Spleen (tissue), 11 donors: ENCODE measurements at regions not wholly inside any gene's neighbourhood (a gene's known extent, or its start where the extent isn't known, plus 50 kb on each side); places are given as distances from the start of the nearest gene placed in this dataset.
"Not testable (repeated sequence)": the region's sequence is repeated elsewhere in the genome, so short reads cannot be mapped to it uniquely, and the experiment has no call there.

Experiments used
- DNase-seq: peaks from one replicate; pipeline ENCODE4 v3.0.0-alpha.2; 2020
- H3K27ac ChIP-seq, 8 donors: fragments of 200-600 bp; sonication (generic) in 7 of 8; 1 replicate in 4 of 8; 2 replicates in 4 of 8; pipeline versions ENCODE4 v1.5.0 to v1.8.0; 2016 to 2021; ENCODE audit warnings: inconsistent platforms in 4 of 8, mild to moderate bottlenecking in 4 of 8, moderate library complexity in 1 of 8
- H3K27me3 ChIP-seq, 7 donors: fragments of 200-600 bp; sonication (generic) in 6 of 7; replicated peaks in 1 of 7; 1 replicate in 4 of 7; 2 replicates in 3 of 7; pipeline versions ENCODE4 v1.5.0 to v1.8.0; 2016 to 2021; ENCODE audit warnings: inconsistent platforms in 3 of 7, mild to moderate bottlenecking in 1 of 7
- H3K36me3 ChIP-seq, 6 donors: fragments of 200-600 bp; sonication (generic) in 5 of 6; 1 replicate in 4 of 6; 2 replicates in 2 of 6; pipeline versions ENCODE4 v1.5.0 to v1.8.0; 2016 to 2021; ENCODE audit warnings: inconsistent platforms in 2 of 6
- H3K4me1 ChIP-seq, 6 donors: fragments of 200-600 bp; sonication (generic) in 5 of 6; 1 replicate in 3 of 6; 2 replicates in 3 of 6; pipeline versions ENCODE4 v1.5.0 to v1.8.0; 2016 to 2021; ENCODE audit warnings: inconsistent platforms in 3 of 6
- H3K4me3 ChIP-seq, 8 donors: fragments of 200-600 bp; sonication (generic) in 7 of 8; 1 replicate in 4 of 8; 2 replicates in 4 of 8; pipeline versions ENCODE4 v1.5.0 to v1.8.0; 2016 to 2021; ENCODE audit warnings: inconsistent platforms in 4 of 8, mild to moderate bottlenecking in 4 of 8, moderate library complexity in 2 of 8
- H3K9me3 ChIP-seq, 8 donors: fragments of 200-600 bp; sonication (generic) in 7 of 8; 1 replicate in 4 of 8; 2 replicates in 4 of 8; pipeline versions ENCODE4 v1.5.0 to v1.8.0; 2016 to 2021; ENCODE audit warnings: inconsistent platforms in 4 of 8
- CTCF ChIP-seq, 11 experiments: fragments of 200-600 bp in 7 of 11; fragments of 450-650 bp in 4 of 11; sonication (generic) in 4 of 11; IDR thresholded peaks in 8 of 11; conservative IDR thresholded peaks in 3 of 11; 1 replicate in 7 of 11; 2 replicates in 4 of 11; pipeline versions ENCODE4 v1.4.0 to v1.8.0; 2016 to 2021; ENCODE audit warnings: antibody characterized with exemption in 11 of 11, inconsistent platforms in 4 of 11, mild to moderate bottlenecking in 1 of 11
- POLR2A ChIP-seq, 3 donors: fragments of 450-650 bp; IDR thresholded peaks; one replicate each; pipeline ENCODE4 v1.5.1; 2017; ENCODE audit warnings: antibody characterized with exemption in 3 of 3, mild to moderate bottlenecking in 1 of 3
- POLR2AphosphoS5 ChIP-seq, 3 donors: sonication (generic); formaldehyde crosslinking; IDR thresholded peaks; one replicate each; pipeline ENCODE4 v1.5.1; 2017; ENCODE audit warnings: antibody characterized with exemption in 3 of 3
- WGBS, 5 donors: extraction: QIAGEN DNeasy Blood & Tissue Kit in 3 of 5; methylation state at CpG; one replicate each; pipeline versions ENCODE4 v1.1.5 to v1.1.7; 2013 to 2018; 5-methylcytosine and 5-hydroxymethylcytosine counted together
- intact Hi-C: fragments of 100-400 bp; cut with DNase I; formaldehyde crosslinking; loops from one replicate; pipeline ENCODE4 v1.15.0; 2023; ENCODE audit warnings: low total_unique reads
- donor health status: healthy with polysubstance abuse.
- donor health status: DM: no; HTN: no; CAD: no; lungs with moderate emphysema.
- donor health status: DM: no; HTN: no; CAD: no.
- donor health status: Bipolar disorder and iron deficiency.
- donor health status: healthy.
- donor health status: DM: no; HTN: no; CAD: no.
- donor health status: DM: yes; HTN: yes; CAD: no.

GRCh38 chr10:37520488-37520887 lies 336.9 kb downstream of the ZNF248 start:
- no peak overlapping the region for H3K27ac ChIP-seq
- DNase-seq = no peak
- intact Hi-C loops = no loop called here
- no peak overlapping the region for H3K4me3 ChIP-seq
- WGBS, 5 donors = 60 to 79% (median 68%) methylated on average over 2 of the region's 2 CpGs
- H3K9me3 ChIP-seq = no peaks in the 10 kb centered on the region
- H3K27me3 ChIP-seq = no peaks in the 10 kb centered on the region
- no peak for TF ChIP-seq POLR2A (IDR thresholded peaks at IDR 0.05)
- TF ChIP-seq POLR2AphosphoS5 (IDR thresholded peaks at IDR 0.05) = no peak
- no peak for TF ChIP-seq CTCF (IDR thresholded peaks at IDR 0.05 in 8 of 11, conservative IDR thresholded peaks at IDR 0.05 in 3 of 11)
- H3K4me1 ChIP-seq = no peaks in the 10 kb centered on the region
- no peaks in the 10 kb centered on the region for H3K36me3 ChIP-seq

GRCh38 chr10:37510520-37510919 lies 346.9 kb downstream of the ZNF248 start:
- H3K4me3 ChIP-seq, H3K27ac ChIP-seq, H3K36me3 ChIP-seq, H3K4me1 ChIP-seq, DNase-seq, intact Hi-C loops, H3K27me3 ChIP-seq: not testable (repeated sequence)
- WGBS, 5 donors = 80 to 89% (median 84%) methylated on average over 3 of the region's 3 CpGs
- peaks cover 0 to 57% (median 33%) of the 10 kb centered on the region in 8 donors for H3K9me3 ChIP-seq

GRCh38 chr10:37496061-37496460 lies 361.3 kb downstream of the ZNF248 start:
- no peaks in the 10 kb centered on the region for H3K4me1 ChIP-seq
- no peak for DNase-seq
- peaks cover 0 to 17% (median 2%) of the 10 kb centered on the region in 8 donors for H3K9me3 ChIP-seq
- no peak overlapping the region for H3K4me3 ChIP-seq
- no peaks in the 10 kb centered on the region for H3K36me3 ChIP-seq
- H3K27ac ChIP-seq = no peak overlapping the region
- 78 to 88% (median 85%) methylated on average over 3 of the region's 3 CpGs for WGBS, 5 donors
- H3K27me3 ChIP-seq = no peaks in the 10 kb centered on the region
- no peak for TF ChIP-seq POLR2AphosphoS5 (IDR thresholded peaks at IDR 0.05)
- TF ChIP-seq POLR2A (IDR thresholded peaks at IDR 0.05) = no peak
- TF ChIP-seq CTCF (IDR thresholded peaks at IDR 0.05 in 8 of 11, conservative IDR thresholded peaks at IDR 0.05 in 3 of 11) = no peak
- intact Hi-C loops = no loop called here

DNA sequence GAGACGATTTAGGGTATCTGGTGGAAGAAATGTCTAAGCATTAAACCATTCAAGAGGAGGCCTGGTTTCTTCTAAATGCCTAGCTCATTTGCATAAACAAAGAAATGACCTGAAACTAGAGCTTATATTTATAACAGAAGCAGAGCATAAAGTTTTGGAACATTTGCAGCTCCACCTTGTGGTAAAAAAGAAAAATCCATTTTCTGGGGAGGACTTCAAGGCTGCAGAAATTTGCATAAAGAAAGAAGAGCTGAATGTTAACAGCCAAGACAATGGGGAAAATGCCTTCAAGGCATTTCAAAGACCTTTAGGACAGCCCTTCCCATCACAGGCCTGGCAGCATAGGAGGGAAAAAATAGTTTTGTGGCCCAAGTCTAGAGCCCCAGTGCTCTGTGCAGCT lies 362.0 kb downstream of the ZNF248 start:
- H3K4me1 ChIP-seq = no peaks in the 10 kb centered on the region
- TF ChIP-seq CTCF (IDR thresholded peaks at IDR 0.05 in 8 of 11, conservative IDR thresholded peaks at IDR 0.05 in 3 of 11) (peak in 3 of 11 experiments; percentile 17 to 26 (median 25)), POLR2A (IDR thresholded peaks at IDR 0.05) (no peak)
- 55 to 70% (median 60%) methylated on average over 1 of the region's 1 CpG for WGBS, 5 donors

DNA sequence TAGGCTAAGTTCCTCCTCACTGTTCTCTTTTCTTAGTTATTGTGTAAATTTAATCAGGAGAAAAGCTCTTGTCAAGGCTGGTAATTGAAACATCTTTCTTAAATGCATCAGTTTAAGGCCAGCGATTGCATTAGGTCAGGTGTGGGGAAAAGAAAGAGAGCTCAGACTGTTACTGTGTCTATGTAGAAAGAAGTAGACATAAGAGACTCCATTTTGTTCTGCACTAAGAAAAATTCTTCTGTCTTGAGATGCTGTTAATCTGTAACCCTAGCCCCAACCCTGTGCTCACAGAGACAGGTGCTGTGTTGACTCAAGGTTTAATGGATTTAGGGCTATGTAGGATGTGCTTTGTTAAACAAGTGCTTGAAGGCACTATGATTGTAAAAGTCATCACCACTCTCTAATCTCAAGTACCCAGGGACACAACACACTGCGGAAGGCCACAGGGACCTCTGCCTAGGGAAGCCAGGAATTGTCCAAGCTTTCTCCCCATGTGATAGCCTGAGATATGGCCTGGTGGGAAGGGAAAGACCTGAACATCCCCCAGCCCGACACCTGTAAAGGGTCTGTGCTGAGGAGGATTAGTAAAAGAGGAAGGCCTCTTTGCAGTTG lies 364.1 kb downstream of the ZNF248 start:
- peaks cover 0 to 45% (median 13%) of the 10 kb centered on the region in 8 donors for H3K9me3 ChIP-seq
- intact Hi-C loops, H3K27ac ChIP-seq, H3K27me3 ChIP-seq, H3K36me3 ChIP-seq, H3K4me1 ChIP-seq, DNase-seq, H3K4me3 ChIP-seq: not testable (repeated sequence)
- WGBS, 5 donors = 60 to 91% (median 80%) methylated on average over 3 of the region's 3 CpGs

More for the DNA sequence above, 362.0 kb downstream of the ZNF248 start:
- no peak for DNase-seq
- H3K9me3 ChIP-seq = peaks cover 0 to 23% (median 4%) of the 10 kb centered on the region in 8 donors
- H3K36me3 ChIP-seq = no peaks in the 10 kb centered on the region
- no peak overlapping the region for H3K27ac ChIP-seq
- H3K4me3 ChIP-seq = no peak overlapping the region
- intact Hi-C loops = no loop called here
- no peaks in the 10 kb centered on the region for H3K27me3 ChIP-seq
